Hepatic stellate cell (primary cell): ENCODE measurements at regions not wholly inside any gene's neighbourhood (a gene's known extent, or its start where the extent isn't known, plus 50 kb on each side); places are given as distances from the start of the nearest gene placed in this dataset.

ENCODE experiments used
- DNase-seq: peaks from one replicate; pipeline ENCODE4 v3.0.0; 2011; ENCODE audit warnings: low spot score

GRCh38 chr21:35426469-35426868, 377.4 kb upstream of the RUNX1 start:
- no peak for DNase-seq

DNA sequence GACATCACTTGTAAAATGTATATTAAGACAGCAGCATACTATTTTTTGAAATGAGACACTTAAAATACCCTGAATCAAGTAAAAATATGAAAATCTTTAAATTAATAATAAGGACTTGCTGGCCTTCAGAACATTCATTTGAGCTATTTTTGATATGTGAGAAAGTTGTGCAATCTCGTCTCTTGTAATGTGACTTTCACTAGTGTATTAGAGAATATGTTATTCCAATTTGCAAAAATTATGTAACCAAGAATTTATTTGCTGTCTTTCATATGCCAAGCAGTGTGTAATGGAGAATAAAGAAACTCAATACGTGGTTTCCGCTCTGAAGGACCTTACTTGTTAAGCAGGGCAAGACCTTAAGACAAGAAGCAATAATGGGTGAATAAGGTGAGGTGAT, 375.0 kb upstream of the RUNX1 start:
- no peak for DNase-seq

GRCh38 chr21:35423709-35424108, 374.6 kb upstream of the RUNX1 start:
- peak; percentile 17 for DNase-seq

DNA sequence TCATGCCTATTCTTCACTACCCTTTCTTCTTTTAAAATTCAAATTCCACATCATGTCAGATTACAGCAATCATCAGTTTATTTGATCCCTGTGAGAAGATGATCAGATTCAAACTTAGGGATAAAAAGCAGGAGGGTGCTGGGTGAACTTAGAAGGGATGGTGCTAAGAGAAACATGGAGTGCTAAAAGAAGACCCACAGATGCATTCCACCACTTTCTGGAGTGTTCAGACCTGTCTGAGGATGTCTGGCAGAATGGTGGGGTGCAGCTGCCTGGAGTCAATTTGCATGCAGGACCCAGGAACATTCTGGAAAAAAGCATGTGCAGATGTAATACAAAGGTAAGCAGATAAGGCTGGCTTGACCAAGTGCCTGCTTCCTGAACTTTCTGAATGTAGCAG, 372.9 kb upstream of the RUNX1 start:
- DNase-seq: no peak

- no peak for DNase-seq
Measured at GRCh38 chr21:35421221-35421620, 372.1 kb upstream of the RUNX1 start.

GRCh38 chr21:35420656-35421055, 371.6 kb upstream of the RUNX1 start:
- DNase-seq: no peak

GRCh38 chr21:35417762-35418161, 368.7 kb upstream of the RUNX1 start:
- DNase-seq: no peak

GRCh38 chr21:35416866-35417489, 367.9 kb upstream of the RUNX1 start:
- DNase-seq: no peak

DNA sequence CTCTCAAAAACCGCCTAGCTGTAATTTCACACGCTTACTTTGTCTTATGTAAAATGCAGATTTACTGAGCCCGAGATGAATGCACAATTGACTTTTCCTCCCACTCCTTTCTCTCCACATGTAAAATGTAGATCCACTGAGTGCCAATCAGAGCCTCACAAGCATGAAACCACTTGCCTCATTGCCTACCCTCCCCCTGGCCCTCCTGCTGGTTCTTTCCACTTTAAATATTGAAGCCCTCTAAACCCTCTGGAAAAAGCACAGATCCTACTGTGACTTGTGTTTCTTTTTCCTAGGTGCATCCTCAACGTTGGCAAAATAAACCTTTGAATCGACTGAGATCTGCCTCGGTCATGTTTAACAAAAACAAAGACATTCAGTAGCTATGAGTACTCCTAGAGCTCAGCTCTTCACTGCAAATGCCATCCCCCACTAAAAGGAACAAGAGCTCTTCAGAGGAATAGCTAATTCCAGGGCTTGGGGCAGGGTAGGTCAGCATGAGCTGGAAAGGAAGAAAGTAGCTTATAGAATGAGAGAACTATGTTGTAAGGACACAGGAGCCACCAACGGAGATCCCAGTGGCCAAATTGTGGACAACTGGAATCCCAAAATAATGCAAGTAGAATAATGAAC, 365.5 kb upstream of the RUNX1 start:
- DNase-seq: no peak

GRCh38 chr21:35414056-35414455, 365.0 kb upstream of the RUNX1 start:
- no peak for DNase-seq

GRCh38 chr21:35412231-35412630, 363.1 kb upstream of the RUNX1 start:
- DNase-seq: no peak

GRCh38 chr21:35411434-35411833, 362.3 kb upstream of the RUNX1 start:
- DNase-seq: no peak

DNA sequence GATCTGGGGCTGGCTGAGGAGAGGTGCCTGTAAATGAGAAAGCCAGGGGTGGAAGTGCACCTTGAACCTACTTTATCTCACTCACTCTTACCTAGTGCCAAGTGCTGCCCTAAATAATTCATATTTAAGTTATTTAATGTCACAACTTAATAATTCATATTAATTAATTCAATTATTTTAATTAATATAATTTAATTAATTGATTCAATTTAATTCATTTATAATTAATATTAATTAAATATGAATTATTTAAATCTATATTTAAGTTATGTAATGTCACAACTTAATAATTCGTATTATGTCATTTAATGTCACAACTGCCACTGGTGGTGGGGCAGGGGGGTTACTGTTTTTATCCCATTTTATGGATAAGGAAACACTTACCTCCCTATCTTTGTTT, 361.6 kb upstream of the RUNX1 start:
- DNase-seq: no peak

DNA sequence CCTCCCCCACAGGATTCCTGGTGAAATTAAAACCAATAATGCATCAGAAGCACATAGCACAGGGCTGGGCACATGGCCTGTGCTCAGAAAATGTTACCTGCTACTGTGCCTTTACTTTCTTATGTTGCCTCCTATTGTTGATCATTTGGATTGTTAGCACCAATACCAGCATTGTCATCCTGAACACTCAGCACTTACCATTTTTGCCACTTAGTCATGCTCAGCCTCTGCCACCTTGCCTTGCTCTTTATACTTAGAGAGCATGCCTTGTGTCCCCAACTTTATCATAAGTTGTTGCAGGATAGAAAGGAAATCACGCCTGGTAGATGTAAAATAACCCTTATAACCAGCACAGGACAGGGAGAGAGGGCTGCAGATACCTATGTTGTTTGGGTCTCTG, 361.0 kb upstream of the RUNX1 start:
- DNase-seq: no peak

DNA sequence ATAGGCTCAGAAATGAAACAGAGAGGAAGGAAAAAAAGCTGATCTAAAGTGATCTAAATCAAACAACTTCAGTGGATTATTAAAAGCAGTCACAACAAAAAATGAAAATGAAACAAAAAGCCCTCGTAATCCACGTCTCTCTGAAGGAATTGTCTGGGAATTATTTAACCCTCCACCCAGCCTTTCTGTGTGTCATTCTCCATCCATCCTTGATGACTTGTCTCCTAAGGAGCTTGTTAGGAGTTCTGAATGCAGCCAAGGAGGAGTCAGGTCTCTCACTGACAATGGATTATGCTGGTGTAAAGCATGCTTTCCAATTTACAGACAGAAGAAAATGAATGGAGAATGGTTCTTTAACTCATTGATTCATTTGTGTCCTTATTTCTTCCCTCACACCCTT, 359.3 kb upstream of the RUNX1 start:
- peak; percentile 50 for DNase-seq

DNA sequence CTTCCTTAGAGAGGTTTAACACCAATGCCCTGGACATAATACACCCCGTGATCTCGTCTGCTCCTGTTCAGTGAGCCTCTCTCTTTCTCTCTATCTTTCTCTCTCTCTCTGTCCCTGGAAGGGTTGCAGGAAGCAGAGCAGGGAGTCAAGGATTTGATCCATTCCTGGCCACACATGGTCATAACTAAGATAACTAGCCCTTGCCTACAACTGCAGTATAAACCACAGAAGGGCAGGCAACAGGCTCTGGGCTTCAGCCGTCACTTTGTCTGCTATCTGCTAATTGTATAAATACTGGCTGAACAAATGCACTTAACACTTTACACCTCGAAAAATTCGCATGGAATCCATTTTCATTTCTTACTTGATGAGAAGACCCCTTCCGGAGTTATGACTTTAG, 357.5 kb upstream of the RUNX1 start:
- DNase-seq: no peak

DNA sequence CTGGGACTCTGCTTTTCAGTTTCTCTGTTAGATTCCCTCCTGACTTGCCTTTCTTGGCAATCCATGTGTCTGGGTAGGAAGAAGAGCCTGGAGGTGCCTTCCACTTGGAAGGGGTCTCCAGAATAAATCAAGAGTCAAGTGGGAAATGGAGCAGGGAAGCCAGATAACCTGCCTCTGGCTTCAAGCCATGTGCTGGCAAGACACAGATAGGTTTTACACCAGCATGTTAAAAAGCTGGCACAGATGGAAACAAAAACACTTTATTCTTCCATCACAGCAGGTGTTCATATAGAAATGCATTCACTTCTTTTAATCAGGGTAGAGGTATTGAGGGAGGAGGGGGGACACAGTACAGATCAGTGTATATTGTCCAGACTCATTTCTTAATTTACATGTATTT, 356.9 kb upstream of the RUNX1 start:
- no peak for DNase-seq

GRCh38 chr21:35404247-35404646, 355.1 kb upstream of the RUNX1 start:
- DNase-seq: no peak

DNA sequence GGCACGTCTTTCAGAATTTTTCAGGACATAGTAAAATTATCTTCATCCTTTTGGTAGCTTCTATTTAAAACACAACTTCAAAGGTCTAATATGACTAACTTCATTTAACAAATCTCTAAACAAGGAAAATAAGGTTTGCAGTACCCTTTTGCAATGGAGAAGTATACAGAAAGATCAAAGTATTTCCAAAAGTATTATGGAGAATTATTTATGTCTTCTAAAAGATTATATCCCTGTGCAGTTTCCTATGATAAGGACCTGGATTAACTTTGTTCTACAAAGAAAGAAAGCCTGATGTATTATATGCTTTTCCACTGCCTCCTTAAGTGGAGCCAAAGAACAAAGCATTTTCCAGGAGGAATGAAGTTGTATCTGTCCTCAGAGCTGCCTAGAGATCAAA, 353.0 kb upstream of the RUNX1 start:
- no peak for DNase-seq

DNA sequence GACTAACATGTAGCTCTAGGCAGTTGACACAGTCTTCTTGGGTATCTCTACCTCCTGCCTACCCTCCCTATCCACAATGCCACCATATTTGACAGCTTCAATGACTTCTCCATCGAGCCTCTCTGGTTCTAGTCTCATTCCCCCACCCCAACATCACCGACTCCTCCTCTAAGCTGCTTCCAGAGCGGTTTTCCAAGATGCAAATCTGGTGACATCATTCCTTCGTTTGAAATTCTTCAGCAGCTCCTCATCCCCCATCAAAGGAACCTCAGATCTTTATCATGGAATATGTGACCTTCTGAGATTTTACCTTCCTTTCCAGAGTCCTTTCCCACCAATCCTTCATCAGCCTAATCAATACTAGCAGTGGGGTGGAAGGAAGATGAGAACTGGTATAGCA, 352.4 kb upstream of the RUNX1 start:
- DNase-seq: no peak

DNA sequence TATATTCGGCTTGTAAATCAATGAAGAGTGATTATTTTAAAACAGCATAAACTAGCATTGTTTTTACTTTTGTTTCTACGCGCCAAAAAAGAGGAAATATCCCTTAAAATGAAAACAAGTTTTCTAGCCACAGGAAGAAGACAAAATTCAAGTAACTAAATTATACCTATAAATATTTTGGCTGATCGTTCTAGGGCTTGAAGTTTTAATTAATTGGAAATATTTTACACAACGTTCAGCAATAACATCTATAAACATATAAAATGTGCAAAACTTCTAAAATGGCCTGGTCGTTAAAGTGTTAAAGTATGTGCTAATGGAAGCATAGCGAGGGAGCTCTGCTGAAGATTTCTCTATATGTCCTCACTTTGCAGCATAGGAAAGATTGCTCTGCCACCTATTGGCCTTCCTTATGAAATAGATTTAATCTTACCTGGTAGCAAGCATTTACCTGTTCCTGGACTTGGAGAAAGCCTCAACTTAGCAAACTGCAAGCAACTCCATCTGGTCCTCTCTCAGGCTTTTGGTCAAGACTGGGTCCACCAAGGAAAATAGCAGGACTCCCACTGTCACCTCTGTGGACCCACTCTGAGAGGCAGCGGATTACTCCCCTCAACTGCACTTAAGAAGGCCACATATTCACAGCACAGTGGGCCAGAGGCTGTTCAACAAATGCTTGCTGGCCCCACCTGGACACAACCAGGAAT, 351.3 kb upstream of the RUNX1 start:
- peak; percentile 15 for DNase-seq

GRCh38 chr21:35399706-35400105, 350.6 kb upstream of the RUNX1 start:
- no peak for DNase-seq

- no peak for DNase-seq
Measured at GRCh38 chr21:35399002-35399530, 350.0 kb upstream of the RUNX1 start.
